Peyer's patch (tissue), 4 donors: ENCODE measurements at regions not wholly inside any gene's neighbourhood (a gene's known extent, or its start where the extent isn't known, plus 50 kb on each side); places are given as distances from the start of the nearest gene placed in this dataset.

ENCODE experiments used
- POLR2A ChIP-seq, 2 donors: fragments of 450-650 bp; IDR thresholded peaks; one replicate each; pipeline ENCODE4 v1.5.1; 2017; ENCODE audit warnings: antibody characterized with exemption in 2 of 2, mild to moderate bottlenecking in 2 of 2, moderate library complexity in 2 of 2
- TF ChIP-seq, protein P1 (sequence below), 6 experiments: fragments of 450-650 bp in 4 of 6; fragments of 200-600 bp in 2 of 6; sonication (generic) in 1 of 6; IDR thresholded peaks; one replicate each; pipeline ENCODE4 v1.5.1; 2017 to 2019; ENCODE audit warnings: antibody characterized with exemption in 6 of 6, mild to moderate bottlenecking in 3 of 6, moderate library complexity in 1 of 6

DNA sequence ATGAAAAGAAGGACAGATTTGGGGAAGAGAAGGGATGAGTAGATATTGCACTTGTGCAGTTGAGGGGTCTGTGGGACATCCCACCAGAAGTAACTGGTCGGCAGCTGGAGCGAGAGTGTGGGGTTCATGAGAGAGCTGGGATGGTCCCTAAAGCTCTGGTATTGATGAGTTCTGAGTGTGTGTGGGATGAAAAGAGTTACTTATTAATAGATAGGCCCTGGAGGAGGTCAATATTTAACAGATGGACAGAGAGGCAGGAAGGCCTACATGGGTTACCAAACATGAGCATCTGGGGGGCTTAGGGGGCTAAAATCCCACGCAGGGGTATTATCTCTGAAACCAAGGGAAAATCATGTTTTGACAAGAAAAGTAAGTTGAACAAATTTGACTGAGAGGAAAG lies 95.7 kb upstream of the SFMBT2 start:
- TF ChIP-seq, protein P1, sequence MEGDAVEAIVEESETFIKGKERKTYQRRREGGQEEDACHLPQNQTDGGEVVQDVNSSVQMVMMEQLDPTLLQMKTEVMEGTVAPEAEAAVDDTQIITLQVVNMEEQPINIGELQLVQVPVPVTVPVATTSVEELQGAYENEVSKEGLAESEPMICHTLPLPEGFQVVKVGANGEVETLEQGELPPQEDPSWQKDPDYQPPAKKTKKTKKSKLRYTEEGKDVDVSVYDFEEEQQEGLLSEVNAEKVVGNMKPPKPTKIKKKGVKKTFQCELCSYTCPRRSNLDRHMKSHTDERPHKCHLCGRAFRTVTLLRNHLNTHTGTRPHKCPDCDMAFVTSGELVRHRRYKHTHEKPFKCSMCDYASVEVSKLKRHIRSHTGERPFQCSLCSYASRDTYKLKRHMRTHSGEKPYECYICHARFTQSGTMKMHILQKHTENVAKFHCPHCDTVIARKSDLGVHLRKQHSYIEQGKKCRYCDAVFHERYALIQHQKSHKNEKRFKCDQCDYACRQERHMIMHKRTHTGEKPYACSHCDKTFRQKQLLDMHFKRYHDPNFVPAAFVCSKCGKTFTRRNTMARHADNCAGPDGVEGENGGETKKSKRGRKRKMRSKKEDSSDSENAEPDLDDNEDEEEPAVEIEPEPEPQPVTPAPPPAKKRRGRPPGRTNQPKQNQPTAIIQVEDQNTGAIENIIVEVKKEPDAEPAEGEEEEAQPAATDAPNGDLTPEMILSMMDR (IDR thresholded peaks at IDR 0.05), result no peak
- TF ChIP-seq POLR2A (IDR thresholded peaks at IDR 0.05), result no peak
